ENCODE measurements at regions not wholly inside any gene's neighbourhood (a gene's known extent, or its start where the extent isn't known, plus 50 kb on each side); places are given as distances from the start of the nearest gene placed in this dataset.

DNA sequence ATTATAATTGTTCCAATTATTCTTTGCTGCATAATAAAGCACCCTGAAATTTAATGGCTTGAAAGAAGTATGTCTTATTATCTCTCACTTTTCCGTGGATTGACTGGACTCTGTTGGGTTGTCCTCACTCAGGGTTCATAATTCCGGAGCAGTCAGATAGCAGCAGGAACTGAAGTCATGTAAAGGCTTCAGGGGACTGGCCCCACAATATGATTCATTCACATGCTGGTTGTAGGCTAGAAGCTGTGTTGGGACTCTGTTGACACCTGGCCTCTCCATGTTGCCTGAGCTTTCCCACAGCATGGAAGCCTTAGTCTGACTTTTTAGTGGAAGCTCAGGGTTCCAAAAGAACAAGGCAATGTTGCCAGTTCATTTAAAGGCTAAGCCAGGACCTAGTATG, 367.1 kb upstream of the ADGRL2 start:
- Histone ChIP-seq H4K8ac (ENCODE audit: extremely low read depth, insufficient read depth, low read length) (no peak overlapping the region), H3K4me1 (replicated peaks in 1 of 4; ENCODE audit: control insufficient read depth in 3 of 4, insufficient read depth in 4 of 4, low read length in 3 of 4) (peaks cover 7 to 20% (median 15%) of the 10 kb centered on the region in 4 experiments), H3K27me3 (replicated peaks in 1 of 4; ENCODE audit: control insufficient read depth in 3 of 4, extremely low read depth in 1 of 4, insufficient read depth in 3 of 4, low read length in 3 of 4) (no peaks in the 10 kb centered on the region), H2AFZ (ENCODE audit: low read length) (no peak overlapping the region), H3K14ac (ENCODE audit: insufficient read length) (no peak overlapping the region), H3K4me3 (ENCODE audit: extremely low read depth in 1 of 4, insufficient read depth in 2 of 4, low read depth in 3 of 4, low read length in 4 of 4) (no peak overlapping the region), H2BK15ac (ENCODE audit: low read length) (no peak overlapping the region), H3K9ac (replicated peaks in 1 of 4; ENCODE audit: extremely low read depth in 1 of 4, low read depth in 3 of 4, low read length in 3 of 4) (no peak overlapping the region), H2AK5ac (ENCODE audit: low read depth, low read length) (no peak overlapping the region), H2BK5ac (ENCODE audit: low read depth, low read length) (no peak overlapping the region), H3K27ac (ENCODE audit: low read depth, low read length) (no peak overlapping the region), H3K9me3 (ENCODE audit: insufficient read depth in 2 of 2, low read depth in 1 of 2, low read length in 1 of 2) (no peaks in the 10 kb centered on the region), H3K4ac (replicated peaks; ENCODE audit: insufficient read length, low read depth, low read length) (no peak overlapping the region), H2BK12ac (ENCODE audit: low read depth, low read length) (no peak overlapping the region; the same call in 1 of the 2 replicates), H3K23me2 (ENCODE audit: low read depth, low read length) (no peaks in the 10 kb centered on the region), H3K23ac (ENCODE audit: insufficient read length) (no peak overlapping the region), H4K5ac (ENCODE audit: insufficient read length, low read depth, low read length) (no peak overlapping the region), H4K91ac (replicated peaks; ENCODE audit: insufficient read length, low read length) (no peak overlapping the region), H3K36me3 (ENCODE audit: control insufficient read depth in 2 of 4, insufficient read depth in 4 of 4, low read length in 3 of 4) (no peaks in the 10 kb centered on the region), H3K79me2 (ENCODE audit: control insufficient read depth in 1 of 2, insufficient read depth in 2 of 2, low read length in 2 of 2) (no peaks in the 10 kb centered on the region), H2BK20ac (ENCODE audit: low read length) (0 out of 2 replicates have a peak overlapping the region, but pooled peaks have one; percentile 51), H2BK120ac (replicated peaks; ENCODE audit: low read depth, low read length) (no peak overlapping the region), H3K4me2 (ENCODE audit: insufficient read depth in 1 of 2, low read depth in 2 of 2, low read length in 2 of 2) (no peak overlapping the region), H4K20me1 (replicated peaks in 1 of 2; ENCODE audit: control insufficient read depth in 1 of 2, insufficient read depth in 2 of 2, low read length in 2 of 2) (no peaks in the 10 kb centered on the region), H3K56ac (replicated peaks; ENCODE audit: insufficient read length, low read depth, low read length) (no peak overlapping the region), H3K79me1 (ENCODE audit: low read depth, low read length) (no peaks in the 10 kb centered on the region), H3K18ac (ENCODE audit: extremely low read depth, low read length) (no peak overlapping the region; the same call in 1 of the 2 replicates)
- POLR2A ChIA-PET (ENCODE audit: partially characterized antibody) = no interaction called here
- no peak for FAIRE-seq
- CTCF ChIA-PET (ENCODE audit: partially characterized antibody) = interaction anchor here (0.6 to 1.0 kb wide), 2 partner anchors 19 to 236 kb away, joined by 3 to 6 read pairs; no protein-coding TSS in a partner anchor
- TF ChIP-seq JUN (IDR thresholded peaks at IDR 0.05; ENCODE audit: low read depth, low read length) = no peak
- TF ChIP-seq, protein P1, sequence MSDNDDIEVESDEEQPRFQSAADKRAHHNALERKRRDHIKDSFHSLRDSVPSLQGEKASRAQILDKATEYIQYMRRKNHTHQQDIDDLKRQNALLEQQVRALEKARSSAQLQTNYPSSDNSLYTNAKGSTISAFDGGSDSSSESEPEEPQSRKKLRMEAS (IDR thresholded peaks at IDR 0.05) = no peak
- DNase-seq (ENCODE audit: low read depth in 1 of 2, low spot score in 2 of 2) = no peak
- 98% methylated on average over 2 of the region's 2 CpGs; no CpG with 5 or more reads in 1 of the 2 experiments for WGBS, 2 experiments (ENCODE audit: extremely low coverage in 1 of 2, insufficient coverage in 1 of 2, insufficient read length in 1 of 2, insufficient replicate concordance in 2 of 2, low coverage in 1 of 2, low lambda C conversion rate in 2 of 2, missing lambda C conversion rate in 1 of 2)

All from H1 (cell line).